Stimulated activated naive CD8-positive, alpha-beta T cell treated with anti-CD3 and anti-CD28 coated beads, Interleukin-15, Interleukin-2, amounts not matched to agents 100 U/mL and 50 U/mL, for 24 hours (primary cell): ENCODE measurements at regions not wholly inside any gene's neighbourhood (a gene's known extent, or its start where the extent isn't known, plus 50 kb on each side); places are given as distances from the start of the nearest gene placed in this dataset.
"Not testable (repeated sequence)": the region's sequence is repeated elsewhere in the genome, so short reads cannot be mapped to it uniquely, and the experiment has no call there.

Source experiments
- ATAC-seq: fragments of 150-1000 bp; cut with Tn5 transposase; one replicate; pipeline ENCODE4 v1.10.0; 2021
- DNase-seq: peaks from one replicate; pipeline ENCODE4 v3.0.0; 2021

- not testable (repeated sequence) for ATAC-seq
- DNase-seq: peak; percentile 19
These were observed 1214.9 kb downstream of the TMEM121 start for GRCh38 chr14:106741086-106741827.

- ATAC-seq (peak; percentile 81), DNase-seq (peak; percentile 35)
These were observed 1218.8 kb downstream of the TMEM121 start for GRCh38 chr14:106745016-106745767.

- not testable (repeated sequence) for ATAC-seq, DNase-seq
These were observed 1223.7 kb downstream of the TMEM121 start for GRCh38 chr14:106750089-106750488.

GRCh38 chr14:106753751-106754150 is 1227.4 kb downstream of the TMEM121 start:
- DNase-seq, ATAC-seq: not testable (repeated sequence)

GRCh38 chr14:106757444-106757843 is 1231.1 kb downstream of the TMEM121 start:
- not testable (repeated sequence) for DNase-seq
- ATAC-seq: peak; percentile 49

- not testable (repeated sequence) for ATAC-seq
These were observed 1235.8 kb downstream of the TMEM121 start for GRCh38 chr14:106761886-106762816.

GRCh38 chr14:106764968-106765369 is 1238.6 kb downstream of the TMEM121 start:
- peak; percentile 71 for ATAC-seq
- DNase-seq: not testable (repeated sequence)

More at GRCh38 chr14:106761886-106762816, 1235.8 kb downstream of the TMEM121 start:
- not testable (repeated sequence) for DNase-seq

GRCh38 chr14:106766145-106766544 is 1239.8 kb downstream of the TMEM121 start:
- ATAC-seq: no peak

GRCh38 chr14:106766551-106767277 is 1240.3 kb downstream of the TMEM121 start:
- peak; percentile 73 for ATAC-seq
- peak; percentile 67 for DNase-seq

More at GRCh38 chr14:106766145-106766544, 1239.8 kb downstream of the TMEM121 start:
- no peak for DNase-seq

- not testable (repeated sequence) for ATAC-seq, DNase-seq
These were observed 1241.8 kb downstream of the TMEM121 start for GRCh38 chr14:106768230-106768629.

GRCh38 chr14:106768972-106769700 is 1242.8 kb downstream of the TMEM121 start:
- DNase-seq, ATAC-seq: not testable (repeated sequence)

GRCh38 chr14:106770158-106770672 is 1243.8 kb downstream of the TMEM121 start:
- not testable (repeated sequence) for DNase-seq, ATAC-seq

GRCh38 chr14:106774889-106775480 is 1248.6 kb downstream of the TMEM121 start:
- DNase-seq (peak; percentile 85), ATAC-seq (peak; percentile 65)

- DNase-seq (no peak), ATAC-seq (peak; percentile 52)
These were observed 1250.1 kb downstream of the TMEM121 start for GRCh38 chr14:106776395-106776983.

GRCh38 chr14:106778986-106779385 is 1252.6 kb downstream of the TMEM121 start:
- ATAC-seq: no peak

GRCh38 chr14:106786697-106787096 is 1260.3 kb downstream of the TMEM121 start:
- ATAC-seq: no peak
- DNase-seq: no peak

More at GRCh38 chr14:106778986-106779385, 1252.6 kb downstream of the TMEM121 start:
- no peak for DNase-seq

- DNase-seq (no peak), ATAC-seq (no peak)
These were observed 1261.2 kb downstream of the TMEM121 start for GRCh38 chr14:106787626-106788025.

GRCh38 chr14:106788534-106788933 is 1262.2 kb downstream of the TMEM121 start:
- ATAC-seq: no peak
- no peak for DNase-seq

GRCh38 chr14:106789318-106789717 is 1262.9 kb downstream of the TMEM121 start:
- ATAC-seq: no peak
- DNase-seq: no peak
